ENCODE measurements at regions not wholly inside any gene's neighbourhood (a gene's known extent, or its start where the extent isn't known, plus 50 kb on each side); places are given as distances from the start of the nearest gene placed in this dataset.

GRCh38 chr3:104612218-104612617 lies 754.5 kb upstream of the ALCAM start:
- DNase-seq (ENCODE audit: low read depth), result peak; percentile 82
- no peak for TF ChIP-seq CTCF (IDR thresholded peaks at IDR 0.05; ENCODE audit: control insufficient read depth, extremely low read depth, insufficient read depth)
- no peak overlapping the region for H3K4me3 ChIP-seq (ENCODE audit: low read depth, low read length)

- no peak for DNase-seq (ENCODE audit: low read depth)
- no peak for TF ChIP-seq CTCF (IDR thresholded peaks at IDR 0.05; ENCODE audit: control insufficient read depth, extremely low read depth, insufficient read depth)
- no peak overlapping the region for H3K4me3 ChIP-seq (ENCODE audit: low read depth, low read length)
These were observed 752.1 kb upstream of the ALCAM start for GRCh38 chr3:104614564-104614963.

- DNase-seq (ENCODE audit: low read depth), result no peak
These were observed 738.4 kb upstream of the ALCAM start for GRCh38 chr3:104628185-104628789.

GRCh38 chr3:104629038-104629437 lies 737.7 kb upstream of the ALCAM start:
- no peak for DNase-seq (ENCODE audit: low read depth)
- no peak for TF ChIP-seq CTCF (IDR thresholded peaks at IDR 0.05; ENCODE audit: control insufficient read depth, extremely low read depth, insufficient read depth)
- H3K4me3 ChIP-seq (ENCODE audit: low read depth, low read length), result no peak overlapping the region

More at GRCh38 chr3:104628185-104628789, 738.4 kb upstream of the ALCAM start:
- TF ChIP-seq CTCF (IDR thresholded peaks at IDR 0.05; ENCODE audit: control insufficient read depth, extremely low read depth, insufficient read depth), result peak; percentile 68
- no peak overlapping the region for H3K4me3 ChIP-seq (ENCODE audit: low read depth, low read length)

GRCh38 chr3:104631254-104631653 lies 735.5 kb upstream of the ALCAM start:
- no peak for DNase-seq (ENCODE audit: low read depth)
- TF ChIP-seq CTCF (IDR thresholded peaks at IDR 0.05; ENCODE audit: control insufficient read depth, extremely low read depth, insufficient read depth), result no peak
- no peak overlapping the region for H3K4me3 ChIP-seq (ENCODE audit: low read depth, low read length)

GRCh38 chr3:104632521-104632920 lies 734.2 kb upstream of the ALCAM start:
- no peak for TF ChIP-seq CTCF (IDR thresholded peaks at IDR 0.05; ENCODE audit: control insufficient read depth, extremely low read depth, insufficient read depth)
- H3K4me3 ChIP-seq (ENCODE audit: low read depth, low read length), result no peak overlapping the region
- no peak for DNase-seq (ENCODE audit: low read depth)

GRCh38 chr3:104632947-104633346 lies 733.8 kb upstream of the ALCAM start:
- DNase-seq (ENCODE audit: low read depth), result no peak
- no peak overlapping the region for H3K4me3 ChIP-seq (ENCODE audit: low read depth, low read length)
- no peak for TF ChIP-seq CTCF (IDR thresholded peaks at IDR 0.05; ENCODE audit: control insufficient read depth, extremely low read depth, insufficient read depth)
